IPS-18a (cell line): ENCODE measurements at regions not wholly inside any gene's neighbourhood (a gene's known extent, or its start where the extent isn't known, plus 50 kb on each side); places are given as distances from the start of the nearest gene placed in this dataset.
"Not testable (repeated sequence)": the region's sequence is repeated elsewhere in the genome, so short reads cannot be mapped to it uniquely, and the experiment has no call there.

ENCODE experiments used
- H3K27ac ChIP-seq: one replicate; pipeline ENCODE4 v1.5.1; 2013; ENCODE audit warnings: low read length
- H3K27me3 ChIP-seq: one replicate; pipeline ENCODE4 v1.6.1; 2013; ENCODE audit warnings: mild to moderate bottlenecking, low read length; ENCODE audit not compliant: control insufficient read depth, insufficient read depth
- H3K36me3 ChIP-seq: one replicate; pipeline ENCODE4 v1.6.1; 2013; ENCODE audit warnings: low read depth, low read length; ENCODE audit not compliant: control insufficient read depth
- H3K4me1 ChIP-seq: one replicate; pipeline ENCODE4 v1.6.1; 2013; ENCODE audit warnings: low read depth, low read length; ENCODE audit not compliant: control insufficient read depth
- H3K4me3 ChIP-seq: one replicate; pipeline ENCODE4 v1.5.1; 2013; ENCODE audit warnings: low read length
- H3K9ac ChIP-seq: one replicate; pipeline ENCODE4 v1.6.1; 2013; ENCODE audit warnings: mild to moderate bottlenecking, low read length, moderate library complexity
- H3K9me3 ChIP-seq: one replicate; pipeline ENCODE4 v1.6.1; 2013; ENCODE audit warnings: low read depth, low read length; ENCODE audit not compliant: control insufficient read depth

- H3K27me3 ChIP-seq, result no peaks in the 10 kb centered on the region
- no peaks in the 10 kb centered on the region for H3K36me3 ChIP-seq
- no peaks in the 10 kb centered on the region for H3K4me1 ChIP-seq
- H3K27ac ChIP-seq, result no peak overlapping the region
- no peak overlapping the region for H3K9ac ChIP-seq
- no peaks in the 10 kb centered on the region for H3K9me3 ChIP-seq
- no peak overlapping the region for H3K4me3 ChIP-seq
These were observed 79.1 kb downstream of the CTH start for GRCh38 chr1:70490153-70490552.

- H3K36me3 ChIP-seq, result no peaks in the 10 kb centered on the region
- no peaks in the 10 kb centered on the region for H3K27me3 ChIP-seq
- H3K27ac ChIP-seq, result no peak overlapping the region
These were observed 84.3 kb downstream of the CTH start for GRCh38 chr1:70495370-70495769.

GRCh38 chr1:70496181-70496580 lies 85.1 kb downstream of the CTH start:
- no peaks in the 10 kb centered on the region for H3K36me3 ChIP-seq
- H3K4me1 ChIP-seq, result no peaks in the 10 kb centered on the region
- no peak overlapping the region for H3K27ac ChIP-seq
- H3K9ac ChIP-seq, result no peak overlapping the region
- H3K9me3 ChIP-seq, result no peaks in the 10 kb centered on the region
- no peaks in the 10 kb centered on the region for H3K27me3 ChIP-seq
- no peak overlapping the region for H3K4me3 ChIP-seq

More at GRCh38 chr1:70495370-70495769, 84.3 kb downstream of the CTH start:
- H3K4me1 ChIP-seq, result no peaks in the 10 kb centered on the region
- no peak overlapping the region for H3K4me3 ChIP-seq
- no peak overlapping the region for H3K9ac ChIP-seq
- H3K9me3 ChIP-seq, result no peaks in the 10 kb centered on the region

GRCh38 chr1:70497152-70497551 lies 86.1 kb downstream of the CTH start:
- H3K36me3 ChIP-seq, result no peaks in the 10 kb centered on the region
- no peak overlapping the region for H3K9ac ChIP-seq
- no peak overlapping the region for H3K4me3 ChIP-seq
- no peaks in the 10 kb centered on the region for H3K9me3 ChIP-seq
- H3K27ac ChIP-seq, result no peak overlapping the region
- H3K27me3 ChIP-seq, result no peaks in the 10 kb centered on the region
- H3K4me1 ChIP-seq, result no peaks in the 10 kb centered on the region

- Histone ChIP-seq H3K9me3 (no peaks in the 10 kb centered on the region), H3K36me3 (no peaks in the 10 kb centered on the region), H3K27ac (no peak overlapping the region), H3K27me3 (no peaks in the 10 kb centered on the region), H3K4me3 (no peak overlapping the region), H3K9ac (no peak overlapping the region), H3K4me1 (no peaks in the 10 kb centered on the region)
These were observed 87.6 kb downstream of the CTH start for GRCh38 chr1:70498666-70499065.

GRCh38 chr1:70499695-70500094 lies 88.6 kb downstream of the CTH start:
- Histone ChIP-seq H3K27me3 (no peaks in the 10 kb centered on the region), H3K9ac (no peak overlapping the region), H3K36me3 (no peaks in the 10 kb centered on the region)

GRCh38 chr1:70503358-70503757 lies 92.3 kb downstream of the CTH start:
- Histone ChIP-seq H3K4me3 (no peak overlapping the region), H3K9ac (no peak overlapping the region), H3K27me3 (no peaks in the 10 kb centered on the region), H3K4me1 (no peaks in the 10 kb centered on the region), H3K36me3 (no peaks in the 10 kb centered on the region), H3K9me3 (no peaks in the 10 kb centered on the region), H3K27ac (no peak overlapping the region)

More at GRCh38 chr1:70499695-70500094, 88.6 kb downstream of the CTH start:
- Histone ChIP-seq H3K27ac (no peak overlapping the region), H3K9me3 (no peaks in the 10 kb centered on the region), H3K4me1 (no peaks in the 10 kb centered on the region), H3K4me3 (no peak overlapping the region)

- Histone ChIP-seq H3K4me1 (no peaks in the 10 kb centered on the region), H3K9ac (no peak overlapping the region), H3K4me3 (no peak overlapping the region), H3K36me3 (no peaks in the 10 kb centered on the region), H3K27ac (no peak overlapping the region), H3K9me3 (no peaks in the 10 kb centered on the region), H3K27me3 (no peaks in the 10 kb centered on the region)
These were observed 93.2 kb downstream of the CTH start for GRCh38 chr1:70504176-70504820.

GRCh38 chr1:70504821-70505193 lies 93.7 kb downstream of the CTH start:
- no peaks in the 10 kb centered on the region for H3K36me3 ChIP-seq
- H3K4me1 ChIP-seq, result no peaks in the 10 kb centered on the region
- H3K27ac ChIP-seq, result no peak overlapping the region
- H3K4me3 ChIP-seq, result no peak overlapping the region
- no peaks in the 10 kb centered on the region for H3K9me3 ChIP-seq
- H3K9ac ChIP-seq, result no peak overlapping the region
- H3K27me3 ChIP-seq, result no peaks in the 10 kb centered on the region

- not testable (repeated sequence) for H3K36me3 ChIP-seq, H3K27me3 ChIP-seq, H3K9me3 ChIP-seq, H3K27ac ChIP-seq, H3K4me3 ChIP-seq, H3K4me1 ChIP-seq, H3K9ac ChIP-seq
These were observed 96.9 kb downstream of the CTH start for GRCh38 chr1:70507991-70508390.

- no peaks in the 10 kb centered on the region for H3K36me3 ChIP-seq
- no peaks in the 10 kb centered on the region for H3K4me1 ChIP-seq
- H3K9ac ChIP-seq, result no peak overlapping the region
- H3K27me3 ChIP-seq, result no peaks in the 10 kb centered on the region
- H3K4me3 ChIP-seq, result no peak overlapping the region
- H3K27ac ChIP-seq, result no peak overlapping the region
- no peaks in the 10 kb centered on the region for H3K9me3 ChIP-seq
These were observed 99.2 kb downstream of the CTH start for GRCh38 chr1:70509996-70510876.

GRCh38 chr1:70517444-70517843 lies 106.4 kb downstream of the CTH start:
- H3K27ac ChIP-seq, result no peak overlapping the region

More at GRCh38 chr1:70517444-70517843, 106.4 kb downstream of the CTH start:
- Histone ChIP-seq H3K4me3 (no peak overlapping the region), H3K27me3 (no peaks in the 10 kb centered on the region), H3K9me3 (no peaks in the 10 kb centered on the region), H3K9ac (no peak overlapping the region), H3K36me3 (no peaks in the 10 kb centered on the region), H3K4me1 (no peaks in the 10 kb centered on the region)
